Vagina (tissue), 2 donors: ENCODE measurements at regions not wholly inside any gene's neighbourhood (a gene's known extent, or its start where the extent isn't known, plus 50 kb on each side); places are given as distances from the start of the nearest gene placed in this dataset.

ENCODE experiments used
- DNase-seq, 2 donors: peaks; one replicate each; pipeline ENCODE4 v3.0.0-alpha.2; 2017; ENCODE audit errors: extremely low spot score in 2 of 2
- H3K27ac ChIP-seq: fragments of 200-600 bp; sonication (generic); one replicate; pipeline ENCODE4 v1.5.1; 2019
- H3K27me3 ChIP-seq: fragments of 200-600 bp; sonication (generic); one replicate; pipeline ENCODE4 v1.5.1; 2019
- H3K36me3 ChIP-seq, 2 donors: fragments of 200-600 bp; sonication (generic); one replicate each; pipeline ENCODE4 v1.5.1; 2017 to 2019
- H3K4me1 ChIP-seq: fragments of 200-600 bp; sonication (generic); one replicate; pipeline ENCODE4 v1.5.1; 2019
- H3K4me3 ChIP-seq, 2 donors: fragments of 200-600 bp; sonication (generic); 1 replicate in 1 of 2; 2 replicates in 1 of 2; pipeline ENCODE4 v1.5.1; 2016 to 2019
- H3K9me3 ChIP-seq: fragments of 200-600 bp; sonication (generic); one replicate; pipeline ENCODE4 v1.5.1; 2019
- POLR2A ChIP-seq, 2 donors: fragments of 450-650 bp; IDR thresholded peaks; one replicate each; pipeline ENCODE4 v1.6.1; 2017; ENCODE audit warnings: antibody characterized with exemption in 2 of 2, mild to moderate bottlenecking in 2 of 2, moderate library complexity in 2 of 2
- POLR2AphosphoS5 ChIP-seq, 2 donors: sonication (generic); formaldehyde crosslinking; IDR thresholded peaks; one replicate each; pipeline ENCODE4 v1.9.0; 2017; ENCODE audit warnings: antibody characterized with exemption in 2 of 2, mild to moderate bottlenecking in 2 of 2, low read depth in 1 of 2; ENCODE audit not compliant: insufficient read depth in 1 of 2
- intact Hi-C: fragments of 100-400 bp; cut with DNase I; formaldehyde crosslinking; loops from one replicate; pipeline ENCODE4 v1.15.1; 2023
- TF ChIP-seq, protein P1 (sequence below), 3 experiments: fragments of 450-650 bp in 2 of 3; fragments of 200-600 bp in 1 of 3; sonication (generic) in 1 of 3; IDR thresholded peaks; one replicate each; pipeline ENCODE4 v1.5.1; 2017 to 2019; ENCODE audit warnings: antibody characterized with exemption in 3 of 3, mild to moderate bottlenecking in 2 of 3, moderate library complexity in 2 of 3

DNA sequence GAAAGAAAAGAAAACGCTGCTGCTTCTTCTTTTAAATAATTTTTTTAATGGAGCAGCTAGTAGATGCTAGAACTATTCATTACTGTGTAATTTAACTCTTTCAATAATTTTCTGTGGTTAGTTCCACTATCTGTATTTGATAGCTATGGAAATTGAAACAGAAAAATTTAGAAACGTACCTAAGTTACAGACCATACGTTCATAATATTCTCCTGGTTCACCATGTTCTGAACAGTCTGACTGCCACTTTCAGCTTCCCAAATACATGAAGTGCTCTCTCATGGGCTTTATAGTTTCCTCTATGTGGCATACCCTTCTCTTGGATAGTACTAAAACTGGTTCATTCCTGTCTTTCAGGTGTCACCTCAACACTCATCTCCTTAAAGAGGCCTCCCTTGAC, 508.0 kb downstream of the MDFIC start:
- no peak overlapping the region for H3K4me3 ChIP-seq
- H3K27me3 ChIP-seq, result no peaks in the 10 kb centered on the region
- TF ChIP-seq, protein P1, sequence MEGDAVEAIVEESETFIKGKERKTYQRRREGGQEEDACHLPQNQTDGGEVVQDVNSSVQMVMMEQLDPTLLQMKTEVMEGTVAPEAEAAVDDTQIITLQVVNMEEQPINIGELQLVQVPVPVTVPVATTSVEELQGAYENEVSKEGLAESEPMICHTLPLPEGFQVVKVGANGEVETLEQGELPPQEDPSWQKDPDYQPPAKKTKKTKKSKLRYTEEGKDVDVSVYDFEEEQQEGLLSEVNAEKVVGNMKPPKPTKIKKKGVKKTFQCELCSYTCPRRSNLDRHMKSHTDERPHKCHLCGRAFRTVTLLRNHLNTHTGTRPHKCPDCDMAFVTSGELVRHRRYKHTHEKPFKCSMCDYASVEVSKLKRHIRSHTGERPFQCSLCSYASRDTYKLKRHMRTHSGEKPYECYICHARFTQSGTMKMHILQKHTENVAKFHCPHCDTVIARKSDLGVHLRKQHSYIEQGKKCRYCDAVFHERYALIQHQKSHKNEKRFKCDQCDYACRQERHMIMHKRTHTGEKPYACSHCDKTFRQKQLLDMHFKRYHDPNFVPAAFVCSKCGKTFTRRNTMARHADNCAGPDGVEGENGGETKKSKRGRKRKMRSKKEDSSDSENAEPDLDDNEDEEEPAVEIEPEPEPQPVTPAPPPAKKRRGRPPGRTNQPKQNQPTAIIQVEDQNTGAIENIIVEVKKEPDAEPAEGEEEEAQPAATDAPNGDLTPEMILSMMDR (IDR thresholded peaks at IDR 0.05), result no peak
- no peak for TF ChIP-seq POLR2AphosphoS5 (IDR thresholded peaks at IDR 0.05; ENCODE audit: insufficient read depth in 1 of 2, low read depth in 1 of 2)
- TF ChIP-seq POLR2A (IDR thresholded peaks at IDR 0.05), result no peak
- H3K4me1 ChIP-seq, result no peaks in the 10 kb centered on the region
- no peaks in the 10 kb centered on the region for H3K36me3 ChIP-seq
- H3K9me3 ChIP-seq, result no peaks in the 10 kb centered on the region
- intact Hi-C loops, result no loop called here
- no peak overlapping the region for H3K27ac ChIP-seq
- DNase-seq, result no peak

- Histone ChIP-seq H3K9me3 (no peaks in the 10 kb centered on the region), H3K4me1 (no peaks in the 10 kb centered on the region), H3K4me3 (no peak overlapping the region), H3K36me3 (no peaks in the 10 kb centered on the region), H3K27me3 (no peaks in the 10 kb centered on the region), H3K27ac (no peak overlapping the region)
- no peak for TF ChIP-seq POLR2AphosphoS5 (IDR thresholded peaks at IDR 0.05; ENCODE audit: insufficient read depth in 1 of 2, low read depth in 1 of 2)
- TF ChIP-seq POLR2A (IDR thresholded peaks at IDR 0.05), result no peak
- TF ChIP-seq, protein P1 (IDR thresholded peaks at IDR 0.05), result no peak
- intact Hi-C loops, result no loop called here
- DNase-seq, result no peak
Measured at GRCh38 chr7:115417662-115418061, 495.8 kb downstream of the MDFIC start.

DNA sequence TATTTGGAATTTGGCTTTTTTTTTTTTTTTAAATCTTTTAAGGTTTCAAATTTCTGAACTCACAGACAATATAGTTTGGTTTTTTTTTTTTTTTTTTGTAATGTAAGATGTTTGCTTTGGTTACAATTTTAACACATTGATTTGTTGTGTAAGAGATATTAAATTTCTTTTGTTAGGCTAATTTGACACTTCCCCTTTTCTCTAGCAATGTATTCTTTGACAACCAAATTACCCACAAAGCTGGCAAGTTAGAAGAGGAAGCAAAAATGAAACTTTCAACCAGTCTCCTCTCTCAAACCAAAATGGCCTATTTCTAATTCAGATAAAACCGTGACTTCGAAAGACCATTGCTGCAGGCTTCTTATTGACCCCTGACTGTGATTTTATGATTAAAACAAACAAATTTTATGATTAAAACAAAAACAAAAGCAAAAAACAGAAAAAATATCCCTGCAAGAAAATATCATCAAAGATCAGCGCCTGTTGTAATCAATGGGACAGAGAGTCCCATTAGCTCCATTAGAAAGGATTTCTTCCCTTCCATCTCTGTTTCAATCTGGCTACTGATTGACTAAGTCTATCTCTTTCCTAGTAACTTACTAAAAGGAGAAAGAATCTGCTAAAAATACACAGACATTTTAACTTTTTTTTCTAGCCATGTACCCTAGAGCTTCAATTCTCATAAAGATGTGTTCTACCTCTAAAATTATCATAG, 489.2 kb downstream of the MDFIC start:
- DNase-seq, result no peak
- intact Hi-C loops, result no loop called here
- Histone ChIP-seq H3K27ac (no peak overlapping the region), H3K36me3 (no peaks in the 10 kb centered on the region), H3K4me3 (no peak overlapping the region), H3K27me3 (no peaks in the 10 kb centered on the region), H3K4me1 (no peaks in the 10 kb centered on the region), H3K9me3 (no peaks in the 10 kb centered on the region)
- no peak for TF ChIP-seq POLR2A (IDR thresholded peaks at IDR 0.05)
- TF ChIP-seq POLR2AphosphoS5 (IDR thresholded peaks at IDR 0.05; ENCODE audit: insufficient read depth in 1 of 2, low read depth in 1 of 2), result no peak
- TF ChIP-seq, protein P1 (IDR thresholded peaks at IDR 0.05), result no peak

DNA sequence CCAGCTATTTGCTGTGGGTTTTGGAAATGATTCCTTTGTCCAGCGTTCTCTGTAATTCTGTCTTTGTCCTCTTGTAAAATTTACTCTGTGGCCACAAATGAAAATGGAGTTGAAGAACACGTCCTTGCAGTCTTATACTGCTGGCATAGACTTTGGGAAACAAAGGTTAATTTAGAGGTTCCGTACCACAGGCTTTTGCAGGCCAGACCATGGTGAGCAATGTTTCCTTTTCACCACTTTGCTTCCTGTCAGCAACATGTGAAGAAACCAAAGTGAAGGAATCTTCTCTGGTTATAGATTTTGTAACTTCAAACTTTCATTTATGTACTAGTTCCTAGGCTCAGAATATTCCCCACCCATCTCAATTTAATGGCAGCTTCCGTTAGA, 488.5 kb downstream of the MDFIC start:
- no peaks in the 10 kb centered on the region for H3K27me3 ChIP-seq
- no peaks in the 10 kb centered on the region for H3K36me3 ChIP-seq
- DNase-seq, result no peak
- intact Hi-C loops, result no loop called here
- no peak overlapping the region for H3K4me3 ChIP-seq
- TF ChIP-seq POLR2A (IDR thresholded peaks at IDR 0.05) (no peak), POLR2AphosphoS5 (IDR thresholded peaks at IDR 0.05; ENCODE audit: insufficient read depth in 1 of 2, low read depth in 1 of 2) (no peak)
- TF ChIP-seq, protein P1 (IDR thresholded peaks at IDR 0.05), result no peak
- H3K9me3 ChIP-seq, result no peaks in the 10 kb centered on the region
- H3K4me1 ChIP-seq, result no peaks in the 10 kb centered on the region
- no peak overlapping the region for H3K27ac ChIP-seq

DNA sequence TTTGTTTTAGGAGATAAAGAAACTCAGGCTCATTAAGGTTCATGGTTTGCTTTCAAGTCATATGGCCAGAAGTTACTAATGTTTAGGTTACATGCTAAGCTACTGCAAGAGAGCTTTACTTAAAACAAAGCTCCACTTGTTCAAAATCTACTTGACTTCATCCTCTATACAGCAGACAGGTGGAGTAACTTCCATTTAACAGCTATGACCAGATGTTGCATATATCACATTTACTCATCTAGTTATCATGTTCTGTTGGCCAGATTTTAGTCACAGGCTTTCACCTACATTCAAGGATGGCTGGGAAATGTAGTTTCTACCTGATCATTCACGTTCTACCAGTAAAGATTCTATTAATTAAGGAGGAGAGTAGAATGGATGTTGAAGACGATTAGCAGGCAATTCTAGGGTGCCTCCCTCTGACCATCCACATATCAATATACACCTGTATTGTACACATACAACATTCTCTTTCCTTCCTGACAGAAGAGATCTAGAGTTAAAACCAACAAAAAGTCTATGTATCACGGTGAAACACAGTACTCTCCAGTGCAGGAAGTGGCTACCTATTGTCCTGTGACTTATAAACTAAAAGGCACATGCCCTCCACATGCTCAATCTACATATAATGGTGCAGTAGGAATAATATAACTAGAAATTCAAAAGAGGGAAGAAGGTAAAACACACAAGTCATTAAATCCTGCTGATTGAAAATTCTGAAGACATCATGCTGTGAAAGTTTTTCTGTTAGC, 488.0 kb downstream of the MDFIC start:
- H3K27ac ChIP-seq, result no peak overlapping the region
- H3K4me3 ChIP-seq, result no peak overlapping the region
- H3K4me1 ChIP-seq, result no peaks in the 10 kb centered on the region
- H3K27me3 ChIP-seq, result no peaks in the 10 kb centered on the region
- H3K9me3 ChIP-seq, result no peaks in the 10 kb centered on the region
- DNase-seq, result no peak
- TF ChIP-seq POLR2AphosphoS5 (IDR thresholded peaks at IDR 0.05; ENCODE audit: insufficient read depth in 1 of 2, low read depth in 1 of 2), result no peak
- TF ChIP-seq, protein P1 (IDR thresholded peaks at IDR 0.05), result no peak
- TF ChIP-seq POLR2A (IDR thresholded peaks at IDR 0.05), result no peak
- H3K36me3 ChIP-seq, result no peaks in the 10 kb centered on the region
- intact Hi-C loops, result no loop called here
